ENCODE measurements at regions not wholly inside any gene's neighbourhood (a gene's known extent, or its start where the extent isn't known, plus 50 kb on each side); places are given as distances from the start of the nearest gene placed in this dataset.
"Not testable (repeated sequence)": the region's sequence is repeated elsewhere in the genome, so short reads cannot be mapped to it uniquely, and the experiment has no call there.

DNA sequence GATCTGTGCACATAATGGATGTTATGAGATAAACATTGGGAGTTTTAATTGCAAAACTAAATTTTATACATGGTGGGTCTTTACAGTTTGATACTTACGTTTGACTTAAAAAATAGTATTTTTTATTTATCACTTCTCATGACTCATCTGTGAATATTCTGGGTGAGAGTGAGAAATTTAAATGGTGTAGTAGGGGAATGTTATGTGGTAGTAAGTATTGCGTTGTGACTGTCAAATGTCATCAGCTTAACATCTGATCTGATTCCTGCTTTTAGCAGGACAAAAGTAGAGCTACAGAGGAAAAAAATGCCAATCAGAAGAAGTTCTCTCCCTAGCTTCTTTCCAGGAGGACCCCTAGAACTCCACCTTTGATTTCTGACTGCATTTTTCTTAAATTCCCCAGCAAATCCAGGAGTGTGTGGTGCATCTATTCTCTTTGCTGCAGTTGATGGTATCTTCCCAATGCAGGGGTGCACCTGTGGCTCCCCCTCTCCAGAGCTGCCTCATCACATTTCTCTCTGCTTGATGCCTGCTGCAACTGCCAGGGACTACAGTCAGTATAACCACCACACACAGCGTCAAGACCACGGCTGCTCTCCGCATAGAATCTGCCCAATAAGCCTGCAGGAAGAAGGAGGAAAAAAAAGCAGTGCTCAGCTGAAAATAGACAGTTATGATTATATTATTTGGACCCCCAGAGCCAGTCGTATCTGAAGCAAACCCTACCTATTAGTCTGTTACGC lies 151.3 kb upstream of the THUMPD2 start:
- DNase-seq (ENCODE audit: low read depth, low spot score), result no peak

DNA sequence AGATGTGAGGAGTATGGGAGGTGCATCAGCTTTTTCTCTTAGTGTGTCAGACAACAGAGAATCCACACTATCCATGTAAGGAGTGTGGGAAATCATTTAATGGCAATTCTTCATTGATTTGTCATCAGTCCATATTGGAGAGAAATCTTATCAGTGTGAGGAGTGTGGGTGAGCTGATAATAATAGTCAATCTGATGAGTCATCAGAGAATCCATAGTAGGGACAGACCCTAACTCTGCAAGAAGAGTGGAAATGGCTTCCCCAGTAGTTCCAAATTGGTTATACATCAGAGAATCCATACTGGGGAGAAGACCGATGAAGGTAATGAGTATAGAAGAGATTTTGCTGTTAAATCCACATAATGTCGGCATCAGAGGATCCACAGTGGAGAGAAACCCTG lies 150.5 kb upstream of the THUMPD2 start:
- no peak for DNase-seq (ENCODE audit: low read depth, low spot score)

DNA sequence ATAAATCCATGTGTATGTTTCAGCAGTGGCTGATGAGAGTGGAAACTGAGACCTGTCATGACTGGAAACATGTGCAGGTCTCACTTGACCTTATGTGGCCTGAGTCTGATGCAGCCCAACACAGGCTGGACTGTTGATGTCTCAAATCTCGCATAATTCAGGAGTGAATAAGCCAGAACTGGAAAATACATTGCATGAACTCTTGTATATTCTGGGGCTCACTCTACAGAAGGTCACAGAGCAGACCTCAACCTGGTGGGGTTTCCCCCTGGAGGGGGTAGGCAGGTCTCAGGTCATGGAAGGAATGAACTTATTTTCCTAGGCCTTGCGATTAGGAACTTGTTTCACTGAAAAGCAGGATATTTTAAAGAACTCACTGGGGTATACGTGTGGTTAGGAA lies 146.3 kb upstream of the THUMPD2 start:
- DNase-seq (ENCODE audit: low read depth, low spot score), result no peak

DNA sequence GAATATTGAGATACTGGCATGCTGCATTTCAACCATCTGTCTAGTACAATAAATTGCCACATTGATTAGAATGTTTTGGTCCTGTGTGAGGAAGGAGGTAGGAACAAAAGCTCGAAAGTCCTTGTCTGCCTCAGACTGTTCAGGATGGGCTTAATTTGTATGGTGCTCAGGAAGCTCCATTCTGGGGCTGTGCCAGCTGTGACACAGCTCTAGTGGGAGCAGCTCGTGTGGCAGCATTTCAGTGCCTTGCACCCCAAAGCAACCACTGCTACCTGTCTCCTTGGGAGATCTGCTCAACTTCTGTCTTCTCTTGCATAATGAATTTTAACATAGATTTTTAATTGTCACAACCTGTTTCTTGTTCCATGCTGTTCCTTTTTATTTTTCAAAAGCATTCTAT lies 144.4 kb upstream of the THUMPD2 start:
- no peak for DNase-seq (ENCODE audit: low read depth, low spot score)

DNA sequence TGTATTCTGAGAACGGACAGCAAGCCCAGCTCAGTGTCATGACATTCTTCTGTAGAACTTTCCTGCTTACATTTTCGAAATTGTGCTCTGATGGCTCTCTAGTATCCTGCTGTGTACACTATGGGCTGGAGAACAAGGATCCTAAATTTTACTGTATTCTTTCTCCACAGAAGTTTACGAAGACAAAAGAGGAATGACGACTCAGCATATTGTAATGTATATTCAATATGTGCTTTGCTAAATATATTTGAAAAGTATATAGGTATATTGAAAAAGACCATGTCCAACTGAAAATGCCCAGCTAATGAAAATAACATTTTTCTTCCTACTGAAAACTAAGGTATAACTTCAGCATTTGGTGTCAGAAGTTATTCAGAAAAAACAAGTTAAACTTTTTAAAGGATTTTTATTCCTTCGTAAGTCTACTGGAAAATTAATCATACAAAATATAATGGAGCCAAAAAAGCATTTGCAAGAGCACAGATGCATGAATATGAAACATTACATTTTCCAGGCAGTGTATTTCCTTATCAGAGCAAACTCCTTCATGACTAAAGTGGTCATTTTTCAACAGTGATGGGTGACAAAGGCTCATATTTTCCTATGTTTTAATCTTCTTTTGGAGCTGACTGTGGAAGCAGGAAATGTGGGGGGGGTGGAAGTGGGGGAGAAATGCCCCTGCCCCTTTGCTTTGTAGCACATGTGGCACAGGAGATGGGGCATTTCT lies 143.8 kb upstream of the THUMPD2 start:
- DNase-seq (ENCODE audit: low read depth, low spot score), result no peak

DNA sequence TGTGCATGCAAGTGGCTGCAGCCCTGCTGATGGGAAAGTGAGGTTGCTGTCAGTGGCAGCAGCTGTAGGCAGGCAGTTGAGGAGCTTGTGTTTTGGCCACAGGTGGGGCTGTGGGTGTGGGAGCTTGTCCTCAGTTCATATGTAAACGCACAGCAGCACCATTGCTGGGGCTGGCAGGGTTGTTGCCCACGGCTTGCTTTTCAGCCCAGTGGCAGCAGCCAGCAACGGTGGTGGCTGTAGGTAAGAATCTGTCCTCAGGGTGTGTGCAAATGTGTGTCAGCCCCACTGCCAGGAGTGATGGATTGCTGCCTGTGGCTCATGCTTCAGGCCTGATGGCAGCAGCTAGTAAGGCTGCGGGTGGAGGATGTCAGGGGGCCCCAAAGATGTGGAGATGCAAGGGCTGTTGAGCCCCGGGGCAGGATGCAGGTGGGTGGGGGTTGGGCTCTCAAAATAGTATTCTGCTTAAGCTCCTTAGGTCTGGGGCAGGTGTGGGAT lies 141.3 kb upstream of the THUMPD2 start:
- no peak for DNase-seq (ENCODE audit: low read depth, low spot score)

DNA sequence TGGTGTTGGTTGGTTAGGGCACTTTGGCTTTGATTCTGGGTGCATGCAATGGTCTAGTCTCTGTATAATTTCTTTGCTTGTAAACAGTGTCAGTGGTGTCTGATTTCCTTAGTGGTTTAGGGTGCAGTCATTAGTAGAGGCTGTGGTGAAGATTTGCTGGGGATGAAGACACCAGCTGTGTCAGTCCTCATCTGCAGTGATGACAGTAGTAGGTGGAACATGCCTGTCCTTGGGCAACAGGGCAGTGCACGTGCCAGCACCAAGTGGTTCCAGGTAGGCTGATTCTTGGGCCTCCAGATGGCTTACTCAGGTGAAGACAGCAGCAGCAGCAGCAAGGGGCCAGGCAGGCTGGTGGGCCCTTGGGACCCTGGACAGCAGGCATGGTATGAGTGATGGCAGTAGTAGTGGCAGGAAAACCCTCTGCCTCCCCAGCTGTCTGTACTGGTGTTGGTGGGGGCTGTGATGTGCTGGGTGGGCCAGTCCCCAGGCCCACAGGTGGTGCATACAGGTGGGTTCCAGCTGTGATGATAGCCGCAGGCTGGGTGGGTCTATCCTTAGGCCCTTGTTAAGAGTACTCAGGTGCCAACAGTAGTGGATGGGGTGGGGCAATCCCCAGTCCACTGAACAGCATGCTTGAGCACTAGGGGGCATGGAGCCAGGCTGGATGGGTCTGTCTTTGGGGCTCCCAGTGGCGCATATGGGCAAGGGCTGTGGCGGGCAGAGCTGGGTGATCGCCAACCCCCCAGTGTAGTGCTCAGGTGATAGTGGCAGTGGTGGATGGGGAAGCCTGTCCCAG lies 140.7 kb upstream of the THUMPD2 start:
- DNase-seq (ENCODE audit: low read depth, low spot score), result no peak

DNA sequence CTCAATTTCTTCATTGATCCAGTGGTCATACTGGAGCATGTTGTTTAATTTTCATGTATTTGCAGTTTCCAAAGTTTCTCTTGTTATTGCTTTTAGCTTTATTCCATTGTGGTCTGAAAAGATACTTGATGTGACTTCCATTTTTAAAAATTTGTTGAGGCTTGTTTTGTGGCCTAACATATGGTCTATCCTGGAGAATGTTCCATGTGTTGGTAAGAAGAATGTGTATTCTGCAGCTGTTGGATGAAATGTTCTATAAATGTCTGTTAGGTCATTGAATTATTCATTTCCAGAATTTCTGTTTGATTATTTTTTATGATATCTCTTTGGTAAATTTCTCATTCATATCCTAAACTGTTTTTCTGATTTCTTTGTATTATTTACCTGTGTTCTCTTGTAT lies 139.8 kb upstream of the THUMPD2 start:
- no peak for DNase-seq (ENCODE audit: low read depth, low spot score)

DNA sequence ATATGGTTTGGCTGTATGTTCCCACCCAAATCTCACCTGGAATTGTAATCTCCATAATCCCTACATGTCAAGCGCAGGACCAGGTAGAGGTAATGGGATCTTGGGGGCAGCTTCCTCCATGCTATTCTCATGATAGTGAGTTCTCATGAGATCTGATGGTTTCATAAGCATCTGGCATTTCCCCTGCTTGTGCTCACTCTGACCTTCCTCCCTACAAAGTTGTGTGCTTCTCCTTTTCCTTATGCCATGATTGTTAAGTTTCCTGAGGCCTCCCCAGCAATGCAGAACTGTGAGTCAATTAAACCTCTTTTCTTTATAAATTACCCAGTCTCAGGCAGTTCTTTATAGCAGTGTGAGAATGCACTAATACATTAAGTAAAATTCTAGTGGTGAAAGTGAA lies 138.3 kb upstream of the THUMPD2 start:
- not testable (repeated sequence) for DNase-seq (ENCODE audit: low read depth, low spot score)

DNA sequence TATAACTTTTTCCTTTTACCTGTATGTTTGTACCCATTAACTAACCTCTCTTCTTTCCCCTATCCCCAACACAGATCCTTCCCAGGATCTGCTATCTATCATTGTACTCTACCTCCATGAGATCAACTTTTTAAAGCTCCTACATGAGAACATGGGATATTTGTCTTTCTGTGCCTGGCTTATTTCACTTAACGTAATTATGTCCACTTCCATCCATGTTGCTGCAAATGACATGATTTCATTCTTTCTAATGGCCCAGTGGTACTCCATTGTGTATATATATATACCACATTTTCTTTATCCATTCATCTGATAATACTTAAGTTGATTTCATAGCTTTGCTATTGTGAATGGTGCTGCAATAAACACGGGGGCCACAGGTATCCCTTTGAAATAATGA lies 135.9 kb upstream of the THUMPD2 start:
- no peak for DNase-seq (ENCODE audit: low read depth, low spot score)

DNA sequence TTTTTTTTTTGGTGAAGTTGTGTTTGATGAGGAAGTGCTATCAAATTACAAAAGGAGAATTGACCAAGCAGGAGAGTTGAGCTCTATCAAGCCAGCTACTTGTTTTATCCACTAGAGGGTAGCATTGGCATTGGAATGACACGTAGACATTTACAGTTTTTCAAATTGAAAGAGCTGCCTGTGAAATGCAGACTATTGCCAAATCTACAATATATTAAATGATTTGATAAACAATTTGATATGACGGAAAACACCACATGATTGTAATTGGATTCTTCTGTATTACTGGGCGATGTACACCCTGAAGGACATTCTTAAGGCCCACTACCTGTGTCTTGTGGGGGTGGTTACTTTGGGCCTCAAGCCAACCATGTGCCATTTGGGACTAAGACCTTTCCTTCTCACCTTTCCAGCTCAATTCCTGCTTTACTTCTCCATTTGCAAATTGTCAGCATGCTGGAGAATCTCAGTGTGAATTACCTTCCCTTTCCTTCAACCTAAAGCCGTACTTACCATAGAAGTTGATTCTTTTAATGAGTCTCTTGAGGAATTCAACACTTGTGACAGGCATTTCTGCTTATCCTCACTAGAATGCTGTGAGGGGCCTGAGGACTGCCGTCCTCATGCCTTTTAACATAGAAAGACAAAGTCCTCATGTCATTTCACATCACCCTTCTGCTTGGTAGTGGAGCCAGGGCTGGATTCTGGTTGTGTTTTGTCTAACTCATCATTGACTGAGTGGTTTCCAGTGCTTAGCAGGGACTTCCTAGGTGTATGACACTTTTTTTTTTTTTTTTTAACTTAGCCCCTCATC lies 134.8 kb upstream of the THUMPD2 start:
- DNase-seq (ENCODE audit: low read depth, low spot score), result peak; percentile 52

DNA sequence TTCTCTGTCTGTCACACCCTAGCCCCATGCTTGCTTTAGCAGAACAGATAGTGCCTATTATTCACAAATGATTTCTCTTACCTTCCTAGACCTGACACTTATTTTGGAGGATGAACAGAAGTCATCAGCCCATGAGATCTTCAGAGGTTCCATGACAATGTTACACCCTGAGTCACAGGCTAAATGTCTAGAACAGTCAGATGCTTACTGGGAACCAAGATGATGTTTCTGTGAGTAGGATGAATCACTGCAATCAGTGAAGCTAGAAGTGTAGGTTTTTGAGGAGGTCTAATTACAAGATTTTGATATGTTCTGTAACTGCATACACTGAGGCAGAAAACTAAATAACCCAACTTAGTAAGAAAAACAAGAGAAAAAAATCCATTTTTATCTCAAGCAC lies 123.0 kb upstream of the THUMPD2 start:
- DNase-seq (ENCODE audit: low read depth, low spot score), result no peak

DNA sequence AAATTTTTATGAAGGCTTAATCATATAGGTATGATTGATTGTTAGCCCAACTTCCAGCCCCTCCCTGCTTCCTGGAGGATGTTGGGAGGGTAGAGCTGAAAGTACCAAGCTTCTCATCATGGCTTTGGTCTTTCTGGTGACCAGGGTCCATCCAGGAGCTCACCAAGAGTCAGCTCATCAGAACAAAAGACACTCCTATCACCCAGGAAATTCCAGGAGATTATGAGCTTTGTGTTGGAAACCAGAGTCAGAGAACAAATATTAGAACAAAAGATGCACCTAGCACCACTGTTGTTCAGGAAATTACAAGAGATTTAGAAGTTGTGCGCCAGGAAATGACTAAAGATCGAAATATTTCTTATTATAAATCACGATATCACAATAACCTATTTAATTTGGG lies 119.9 kb upstream of the THUMPD2 start:
- DNase-seq (ENCODE audit: low read depth, low spot score), result no peak

DNA sequence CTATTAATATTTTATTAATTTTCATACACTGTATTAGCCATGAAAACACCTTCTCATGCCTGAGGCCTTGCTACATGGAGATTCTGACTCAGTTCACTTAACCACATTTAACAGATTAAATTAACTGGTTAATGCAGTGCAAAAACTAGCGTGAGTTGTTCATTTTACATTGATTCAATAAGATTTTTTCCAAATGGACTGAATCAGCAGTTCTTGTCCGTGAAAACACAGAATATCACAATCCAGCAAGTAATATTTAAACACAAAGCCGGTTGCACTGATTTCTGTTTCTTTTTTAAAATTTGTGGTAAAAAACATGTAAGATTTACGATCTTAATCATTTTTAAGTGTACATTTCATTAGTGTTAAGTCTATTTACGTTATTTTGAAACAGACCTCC lies 118.2 kb upstream of the THUMPD2 start:
- no peak for DNase-seq (ENCODE audit: low read depth, low spot score)

DNA sequence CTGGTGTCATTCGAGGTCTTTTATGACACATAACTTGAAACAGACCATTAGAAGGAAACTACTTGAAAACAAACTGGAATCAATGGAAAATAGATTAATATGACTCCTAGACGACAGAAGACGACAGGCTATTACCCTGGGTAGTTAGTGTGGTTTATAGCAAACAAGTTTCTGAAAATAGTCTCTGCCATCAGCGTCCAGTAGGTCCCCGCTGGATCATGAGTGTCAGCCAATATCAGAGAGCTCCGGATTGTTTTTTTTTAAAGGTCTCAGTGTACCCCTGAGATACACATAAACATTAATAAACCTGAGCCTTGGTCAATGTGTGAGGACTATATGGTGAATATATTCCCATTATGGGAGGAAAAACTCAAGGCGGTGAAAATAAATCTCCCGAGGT lies 115.0 kb upstream of the THUMPD2 start:
- DNase-seq (ENCODE audit: low read depth, low spot score), result no peak

DNA sequence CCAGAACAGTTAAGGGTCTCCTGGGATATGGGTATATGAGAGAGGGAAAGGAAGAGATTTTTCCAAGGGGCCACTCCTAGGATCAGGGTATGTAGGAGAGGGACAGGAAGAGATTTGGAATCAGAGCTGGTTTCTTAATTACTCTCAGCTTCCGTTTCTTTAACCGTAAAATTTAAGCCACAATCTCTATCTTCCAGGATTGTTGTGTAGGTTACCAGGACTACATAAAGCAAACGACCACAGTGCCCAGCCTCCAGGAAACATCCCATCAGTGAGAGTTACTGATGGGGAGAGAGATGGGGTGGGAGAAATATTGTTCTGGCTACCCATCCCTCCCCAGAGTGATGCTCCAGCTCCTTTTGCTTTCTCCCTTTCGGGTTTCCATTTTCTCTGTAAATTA lies 114.6 kb upstream of the THUMPD2 start:
- DNase-seq (ENCODE audit: low read depth, low spot score), result no peak

DNA sequence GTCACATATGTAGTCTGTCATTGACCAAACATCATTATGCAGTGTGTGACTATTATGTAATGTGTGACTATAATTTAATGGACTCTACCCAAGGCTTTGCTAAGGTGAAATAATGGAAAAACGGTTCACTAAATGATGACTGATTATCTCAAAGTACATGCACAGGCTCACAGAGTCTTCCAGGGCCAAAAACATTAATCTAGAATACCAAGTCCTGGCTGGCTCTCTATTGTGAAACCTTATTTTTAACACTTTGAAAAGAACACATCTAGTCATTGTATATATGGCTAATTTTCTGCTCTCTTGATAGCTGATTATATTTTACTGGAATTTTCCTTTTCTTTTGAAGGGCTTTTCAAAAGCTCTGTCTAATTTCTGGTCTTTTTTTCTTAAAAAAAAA lies 102.9 kb upstream of the THUMPD2 start:
- DNase-seq (ENCODE audit: low read depth, low spot score), result no peak

DNA sequence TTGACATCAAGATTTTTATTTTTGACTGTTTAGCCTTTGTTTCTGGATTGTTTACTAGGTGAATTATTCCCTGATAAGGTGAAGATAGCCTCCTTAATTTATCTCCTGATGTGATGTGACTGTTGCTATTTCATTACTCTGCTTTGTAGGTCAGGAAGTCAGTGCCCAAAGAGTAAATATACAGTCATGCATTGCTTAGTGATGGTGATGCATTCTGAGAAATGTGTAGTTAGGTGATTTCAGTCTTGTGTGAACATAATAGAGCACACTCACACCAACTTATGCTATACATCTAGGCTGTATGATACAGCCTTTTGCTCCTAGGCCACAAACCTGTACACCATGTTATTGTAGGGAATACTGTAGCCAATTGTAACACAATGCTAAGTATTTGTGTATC lies 102.4 kb upstream of the THUMPD2 start:
- no peak for DNase-seq (ENCODE audit: low read depth, low spot score)

DNA sequence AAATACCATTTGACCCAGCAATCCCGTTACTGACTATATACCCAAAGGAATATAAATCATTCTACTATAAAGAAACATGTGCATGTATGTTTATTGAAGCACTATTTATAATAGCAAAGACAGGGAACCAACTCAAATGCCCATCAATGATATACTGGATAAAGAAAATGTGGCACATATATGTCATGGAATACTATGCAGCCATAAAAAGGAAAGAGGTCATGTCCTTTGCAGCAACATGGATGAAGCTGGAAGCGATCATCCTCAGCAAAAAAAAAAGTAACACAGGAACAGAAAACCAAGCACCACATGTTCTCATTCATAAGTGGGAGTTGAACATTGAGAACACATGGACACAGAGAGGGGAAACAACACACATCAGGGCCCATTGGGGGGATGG lies 99.9 kb upstream of the THUMPD2 start:
- not testable (repeated sequence) for DNase-seq (ENCODE audit: low read depth, low spot score)

DNA sequence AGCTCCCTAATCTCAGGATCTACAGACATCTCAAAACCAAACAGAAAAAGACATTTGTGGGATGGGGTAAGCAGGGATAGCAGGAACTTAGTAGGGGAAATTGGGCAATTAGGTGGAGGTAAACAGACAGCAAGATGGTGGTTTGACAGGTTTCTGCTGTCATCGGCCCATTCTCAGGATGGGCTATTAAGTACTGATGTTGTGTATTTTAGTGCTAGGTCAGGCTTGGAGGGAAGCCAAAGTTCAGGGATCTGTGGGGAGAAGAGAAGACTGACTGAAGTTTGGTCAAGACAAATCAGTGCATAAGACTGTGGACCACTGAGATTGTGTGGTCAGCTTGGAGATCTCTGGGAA lies 96.8 kb upstream of the THUMPD2 start:
- no peak for DNase-seq (ENCODE audit: low read depth, low spot score)

DNA sequence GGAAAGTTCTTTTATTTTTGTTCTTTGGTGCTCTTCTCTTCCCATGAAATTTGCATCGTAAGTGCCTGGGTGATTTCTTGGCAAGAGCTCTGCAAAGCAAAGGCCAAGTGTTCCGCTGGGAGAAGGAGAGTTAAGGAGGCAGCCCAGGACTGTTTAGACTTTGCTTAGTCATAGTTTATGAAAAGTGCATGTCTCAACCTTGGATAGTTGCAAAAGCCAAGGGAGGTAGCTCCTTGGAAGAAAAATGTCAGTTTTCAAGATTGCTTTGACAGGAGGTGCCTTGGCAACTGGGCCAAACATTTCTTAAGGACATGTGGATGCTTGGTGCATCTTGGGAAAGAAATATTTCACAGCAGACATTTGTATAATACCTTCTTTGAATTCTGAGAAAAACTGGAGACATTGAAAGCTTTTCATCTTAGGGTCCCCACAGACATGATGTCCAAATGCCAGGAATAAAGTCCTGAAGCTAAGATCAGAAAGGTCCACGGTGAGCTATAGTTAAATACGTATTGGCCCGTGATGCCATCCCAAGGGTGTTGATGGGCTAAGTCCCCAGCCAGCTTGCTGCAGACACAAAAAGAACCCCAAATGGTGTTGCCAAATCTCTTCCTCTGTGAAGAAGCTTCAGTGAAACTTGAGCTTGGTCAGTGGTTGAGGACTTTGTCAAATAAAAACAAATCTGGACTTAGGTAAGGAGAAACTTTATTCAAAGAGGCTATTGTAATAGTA lies 96.3 kb upstream of the THUMPD2 start:
- peak; percentile 59 for DNase-seq (ENCODE audit: low read depth, low spot score)
